Body of pancreas (tissue), 4 donors: ENCODE measurements at regions not wholly inside any gene's neighbourhood (a gene's known extent, or its start where the extent isn't known, plus 50 kb on each side); places are given as distances from the start of the nearest gene placed in this dataset.

Source experiments
- ATAC-seq: fragments of 150-250 bp; one replicate; pipeline ENCODE4 v1.9.1; 2016
- DNase-seq, 4 donors: peaks; one replicate each; pipeline ENCODE4 v3.0.0-alpha.2; 2019
- H3K27ac ChIP-seq, 4 donors: fragments of 200-600 bp; sonication (generic); 1 replicate in 3 of 4; 2 replicates in 1 of 4; pipeline versions ENCODE4 v1.5.1 to v1.6.1; 2016 to 2019; ENCODE audit warnings: mild to moderate bottlenecking in 1 of 4, mixed read lengths in 1 of 4, moderate library complexity in 1 of 4
- H3K27me3 ChIP-seq, 2 donors: fragments of 200-600 bp; sonication (generic); one replicate each; pipeline ENCODE4 v1.6.0; 2016; ENCODE audit warnings: mild to moderate bottlenecking in 1 of 2
- H3K36me3 ChIP-seq, 2 donors: fragments of 200-600 bp; sonication (generic); replicated peaks in 1 of 2; 2 replicates each; pipeline ENCODE4 v1.5.1; 2016; ENCODE audit warnings: low read depth in 2 of 2; ENCODE audit not compliant: insufficient read depth in 1 of 2
- H3K4me1 ChIP-seq: fragments of 200-600 bp; sonication (generic); one replicate; pipeline ENCODE4 v1.6.0; 2016
- H3K4me3 ChIP-seq, 2 donors: fragments of 200-600 bp; sonication (generic); 1 replicate in 1 of 2; 2 replicates in 1 of 2; pipeline ENCODE4 v1.5.1; 2016 to 2019
- H3K9me3 ChIP-seq, 3 donors: fragments of 200-600 bp; sonication (generic); 1 replicate in 2 of 3; 2 replicates in 1 of 3; pipeline ENCODE4 v1.5.1; 2016
- CTCF ChIP-seq, 7 experiments: fragments of 450-650 bp in 4 of 7; fragments of 200-600 bp in 3 of 7; sonication (generic) in 3 of 7; IDR thresholded peaks; one replicate each; pipeline ENCODE4 v1.5.1; 2016 to 2019; ENCODE audit warnings: antibody characterized with exemption in 7 of 7
- POLR2A ChIP-seq, 3 donors: fragments of 450-650 bp; IDR thresholded peaks; one replicate each; pipeline ENCODE4 v1.6.1; 2016; ENCODE audit warnings: antibody characterized with exemption in 3 of 3, mild to moderate bottlenecking in 2 of 3
- WGBS, 2 donors: methylation state at CpG; one replicate each; pipeline ENCODE4 v1.1.5; 2017; 5-methylcytosine and 5-hydroxymethylcytosine counted together
- intact Hi-C: fragments of 100-400 bp; cut with DNase I; formaldehyde crosslinking; loops from one replicate; pipeline ENCODE4 v1.15.1; 2023

- Histone ChIP-seq H3K9me3 (no peaks in the 10 kb centered on the region), H3K27me3 (no peaks in the 10 kb centered on the region), H3K27ac (no peak overlapping the region), H3K4me1 (no peaks in the 10 kb centered on the region), H3K36me3 (no peaks in the 10 kb centered on the region), H3K4me3 (no peak overlapping the region)
- no peak for DNase-seq
- ATAC-seq: no peak
- TF ChIP-seq POLR2A (IDR thresholded peaks at IDR 0.05) (no peak), CTCF (IDR thresholded peaks at IDR 0.05) (no peak)
- intact Hi-C loops: no loop called here
Observed at GRCh38 chr3:110389005-110389404, 682.6 kb upstream of the NECTIN3 start.

- ATAC-seq (no peak), DNase-seq (no peak)
- no peaks in the 10 kb centered on the region for H3K27me3 ChIP-seq
- no peaks in the 10 kb centered on the region for H3K36me3 ChIP-seq
- no peak overlapping the region for H3K4me3 ChIP-seq
- TF ChIP-seq CTCF (IDR thresholded peaks at IDR 0.05) (no peak), POLR2A (IDR thresholded peaks at IDR 0.05) (no peak)
- H3K4me1 ChIP-seq: no peaks in the 10 kb centered on the region
- intact Hi-C loops: no loop called here
- H3K27ac ChIP-seq: no peak overlapping the region
- H3K9me3 ChIP-seq: no peaks in the 10 kb centered on the region
Observed at GRCh38 chr3:110390372-110390771, 681.2 kb upstream of the NECTIN3 start.

- H3K9me3 ChIP-seq: no peaks in the 10 kb centered on the region
- H3K27ac ChIP-seq: no peak overlapping the region
- H3K4me3 ChIP-seq: no peak overlapping the region
- WGBS, 2 donors: 49 to 60% methylated on average over 3 of the region's 3 CpGs
- no peaks in the 10 kb centered on the region for H3K4me1 ChIP-seq
- ATAC-seq: no peak
- intact Hi-C loops: no loop called here
- no peaks in the 10 kb centered on the region for H3K36me3 ChIP-seq
- TF ChIP-seq CTCF (IDR thresholded peaks at IDR 0.05): no peak
- TF ChIP-seq POLR2A (IDR thresholded peaks at IDR 0.05): no peak
- DNase-seq: no peak
- H3K27me3 ChIP-seq: no peaks in the 10 kb centered on the region
Observed at GRCh38 chr3:110391042-110391441, 680.6 kb upstream of the NECTIN3 start.

GRCh38 chr3:110391640-110392395 lies 679.8 kb upstream of the NECTIN3 start:
- peaks cover 2% of the 10 kb centered on the region for H3K4me1 ChIP-seq
- H3K27me3 ChIP-seq: no peaks in the 10 kb centered on the region
- no peaks in the 10 kb centered on the region for H3K36me3 ChIP-seq
- ATAC-seq (no peak), DNase-seq (no peak)
- no peaks in the 10 kb centered on the region for H3K9me3 ChIP-seq
- no peak overlapping the region for H3K4me3 ChIP-seq
- H3K27ac ChIP-seq: no peak overlapping the region
- TF ChIP-seq CTCF (IDR thresholded peaks at IDR 0.05) (no peak), POLR2A (IDR thresholded peaks at IDR 0.05) (no peak)
- WGBS, 2 donors: 79 to 86% methylated on average over 7 of the region's 7 CpGs
- intact Hi-C loops: no loop called here

- 35 to 71% methylated on average over 2 of the region's 2 CpGs for whole genome bisulfite sequencing, 2 donors
- TF ChIP-seq CTCF (IDR thresholded peaks at IDR 0.05) (no peak), POLR2A (IDR thresholded peaks at IDR 0.05) (no peak)
Observed at GRCh38 chr3:110393941-110394340, 677.7 kb upstream of the NECTIN3 start.

More at GRCh38 chr3:110393941-110394340, 677.7 kb upstream of the NECTIN3 start:
- Histone ChIP-seq H3K27me3 (no peaks in the 10 kb centered on the region), H3K4me3 (no peak overlapping the region), H3K9me3 (no peaks in the 10 kb centered on the region), H3K36me3 (no peaks in the 10 kb centered on the region), H3K4me1 (peaks cover 17% of the 10 kb centered on the region), H3K27ac (no peak overlapping the region)
- intact Hi-C loops: no loop called here
- ATAC-seq (no peak), DNase-seq (no peak)
